Skeletal muscle tissue (tissue), 3 donors: ENCODE measurements at regions not wholly inside any gene's neighbourhood (a gene's known extent, or its start where the extent isn't known, plus 50 kb on each side); places are given as distances from the start of the nearest gene placed in this dataset.

Source experiments
- H3K27ac ChIP-seq: one replicate; pipeline ENCODE4 v1.7.0; 2013; ENCODE audit warnings: mild to moderate bottlenecking, low read depth, low read length, inconsistent platforms
- H3K27me3 ChIP-seq, 3 donors: one replicate each; pipeline ENCODE4 v1.7.0; 2013; ENCODE audit warnings: low read length in 3 of 3; ENCODE audit not compliant: control insufficient read depth in 3 of 3, insufficient read depth in 3 of 3
- H3K36me3 ChIP-seq, 3 donors: one replicate each; pipeline ENCODE4 v1.7.0; 2013; ENCODE audit warnings: low read length in 3 of 3; ENCODE audit not compliant: control insufficient read depth in 3 of 3, insufficient read depth in 3 of 3
- H3K4me1 ChIP-seq, 3 donors: one replicate each; pipeline ENCODE4 v1.7.0; 2013; ENCODE audit warnings: low read length in 3 of 3, mild to moderate bottlenecking in 3 of 3; ENCODE audit not compliant: control insufficient read depth in 3 of 3, insufficient read depth in 3 of 3
- H3K4me3 ChIP-seq, 3 donors: one replicate each; pipeline ENCODE4 v1.7.0; 2013; ENCODE audit warnings: low read length in 3 of 3
- H3K9ac ChIP-seq, 3 donors: one replicate each; pipeline ENCODE4 v1.7.0; 2013; ENCODE audit warnings: low read length in 3 of 3, mild to moderate bottlenecking in 3 of 3, moderate library complexity in 2 of 3, low read depth in 1 of 3
- H3K9me3 ChIP-seq, 3 donors: one replicate each; pipeline ENCODE4 v1.7.0; 2013; ENCODE audit warnings: low read length in 3 of 3; ENCODE audit not compliant: control insufficient read depth in 3 of 3
- donor health status: Osteomylitis.

DNA sequence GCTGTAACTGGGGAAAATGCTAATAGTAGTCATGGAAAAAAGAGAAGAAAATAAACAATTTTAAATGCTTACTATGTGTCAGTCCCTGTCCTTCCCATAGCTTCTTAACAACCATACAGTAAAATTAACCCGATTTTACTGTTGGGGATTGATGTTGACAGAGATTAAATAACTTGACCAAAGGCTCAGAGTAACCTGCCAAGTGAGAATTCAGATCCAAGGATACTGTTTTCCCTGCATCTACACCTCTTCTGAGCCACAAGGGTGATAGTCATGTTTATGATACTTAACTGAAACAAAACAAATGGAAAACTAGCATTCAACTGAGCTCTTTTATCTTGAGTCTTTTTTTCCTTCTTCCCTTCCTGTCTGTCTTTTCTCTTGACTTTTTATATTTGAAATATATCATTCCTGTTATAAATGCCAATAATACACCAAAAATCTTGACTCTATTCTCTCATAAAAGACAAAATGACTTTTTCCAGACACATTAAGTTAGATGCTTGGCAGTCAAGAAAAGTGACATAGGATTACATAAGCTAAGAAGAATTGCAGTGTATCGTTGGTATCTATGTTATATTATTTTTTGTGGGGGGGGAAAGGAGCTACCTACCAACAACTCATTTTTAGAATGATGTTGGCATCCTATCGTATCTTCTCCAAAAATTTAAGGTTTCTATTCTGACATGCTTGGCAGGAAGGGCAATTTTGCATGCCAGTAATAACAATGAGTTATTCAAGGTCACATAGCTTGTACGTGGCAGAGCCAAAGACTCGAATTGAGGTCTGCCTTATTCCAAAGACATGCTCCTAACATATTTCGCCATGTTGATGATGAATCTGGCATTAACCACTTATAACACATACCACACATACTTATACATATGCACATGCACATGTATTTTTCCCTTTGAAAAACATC is 306.6 kb upstream of the KCNH8 start:
- Histone ChIP-seq H3K27ac (no peak overlapping the region), H3K9me3 (no peaks in the 10 kb centered on the region), H3K4me3 (no peak overlapping the region), H3K27me3 (no peaks in the 10 kb centered on the region), H3K4me1 (no peaks in the 10 kb centered on the region), H3K36me3 (no peaks in the 10 kb centered on the region), H3K9ac (no peak overlapping the region)

DNA sequence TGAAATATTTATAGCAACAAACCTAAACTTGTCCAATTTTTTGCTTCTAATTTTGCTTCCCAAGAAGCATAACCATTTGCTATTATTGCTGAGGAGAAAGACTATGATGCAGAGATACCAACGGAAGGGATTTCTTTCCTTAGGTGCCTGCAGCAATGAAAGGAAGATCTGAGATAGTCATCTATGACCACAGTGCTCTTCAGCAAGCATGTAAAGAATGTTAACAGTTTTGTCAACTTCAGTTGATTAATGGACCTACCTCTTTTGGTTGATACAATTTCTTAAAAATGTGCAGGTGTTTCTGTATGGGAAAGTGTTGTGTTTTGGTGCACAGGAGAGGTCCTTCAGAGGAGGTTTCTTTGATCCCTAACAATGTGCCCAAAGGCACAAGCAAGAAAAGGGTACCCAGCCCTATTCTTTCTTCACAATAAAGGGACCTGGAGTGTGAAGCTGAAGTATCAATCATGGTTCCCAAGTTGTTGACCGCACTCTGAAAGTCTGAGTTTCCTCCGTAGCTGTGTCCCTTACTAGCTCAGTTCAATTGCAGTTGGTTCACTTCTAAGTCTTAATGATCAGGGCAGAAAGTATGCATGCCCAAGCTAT is 307.7 kb upstream of the KCNH8 start:
- H3K27me3 ChIP-seq, result no peaks in the 10 kb centered on the region
- no peak overlapping the region for H3K9ac ChIP-seq
- H3K4me1 ChIP-seq, result no peaks in the 10 kb centered on the region
- H3K36me3 ChIP-seq, result no peaks in the 10 kb centered on the region
- H3K4me3 ChIP-seq, result no peak overlapping the region
- no peaks in the 10 kb centered on the region for H3K9me3 ChIP-seq
- no peak overlapping the region for H3K27ac ChIP-seq

DNA sequence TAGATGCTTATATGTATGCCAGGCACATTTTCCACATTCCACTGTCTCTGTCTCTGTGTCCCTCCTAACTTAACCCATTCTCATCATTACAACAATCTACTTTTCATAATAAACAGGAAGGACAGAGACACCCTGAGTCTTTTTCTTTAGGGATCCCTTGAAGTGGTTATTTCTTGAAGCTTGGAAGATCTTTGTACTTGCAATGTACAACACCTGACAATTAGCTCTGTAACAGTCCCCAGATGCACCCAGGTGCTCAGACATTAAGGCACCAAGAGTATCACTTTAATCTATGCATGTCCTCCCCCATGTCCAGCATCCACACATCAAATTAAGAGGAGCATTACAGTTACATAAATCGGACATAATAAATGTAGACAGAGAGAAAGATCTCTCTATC is 309.6 kb upstream of the KCNH8 start:
- no peaks in the 10 kb centered on the region for H3K27me3 ChIP-seq
- H3K27ac ChIP-seq, result no peak overlapping the region

DNA sequence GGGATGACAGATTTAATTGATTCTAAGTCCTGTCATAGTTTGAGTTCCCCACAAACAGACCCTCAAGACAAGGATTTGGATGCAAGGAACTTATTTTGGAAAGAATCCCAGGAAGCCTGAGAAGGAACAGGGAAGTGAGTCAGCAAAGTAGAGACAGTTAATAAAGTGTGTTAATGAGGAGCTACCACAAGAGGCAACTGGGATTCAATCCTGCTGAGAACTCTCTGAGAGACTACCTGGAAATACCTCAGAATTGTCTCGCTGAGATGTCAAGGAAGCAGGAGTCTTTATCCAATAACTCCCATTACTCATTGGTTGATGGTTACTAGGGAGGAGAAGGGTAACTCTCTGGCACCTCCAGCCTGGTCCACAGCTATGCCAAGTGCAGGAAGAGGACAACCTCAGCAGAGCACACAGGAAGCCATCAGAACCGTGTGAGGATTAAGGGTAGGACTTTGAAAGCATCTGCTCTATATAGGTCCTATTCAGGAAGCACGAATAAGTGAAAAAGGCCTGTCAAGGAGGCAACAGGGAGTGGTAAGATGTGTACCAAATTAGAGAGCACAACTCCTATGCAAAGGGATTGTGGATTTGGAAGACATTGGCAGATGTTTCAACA is 311.1 kb upstream of the KCNH8 start:
- no peak overlapping the region for H3K9ac ChIP-seq
- no peak overlapping the region for H3K4me3 ChIP-seq
- no peaks in the 10 kb centered on the region for H3K9me3 ChIP-seq
- no peaks in the 10 kb centered on the region for H3K4me1 ChIP-seq
- H3K27ac ChIP-seq, result no peak overlapping the region
- H3K27me3 ChIP-seq, result no peaks in the 10 kb centered on the region
- H3K36me3 ChIP-seq, result no peaks in the 10 kb centered on the region

More for the DNA sequence above, 309.6 kb upstream of the KCNH8 start:
- Histone ChIP-seq H3K9me3 (no peaks in the 10 kb centered on the region), H3K4me3 (no peak overlapping the region), H3K9ac (no peak overlapping the region), H3K36me3 (no peaks in the 10 kb centered on the region), H3K4me1 (no peaks in the 10 kb centered on the region)

DNA sequence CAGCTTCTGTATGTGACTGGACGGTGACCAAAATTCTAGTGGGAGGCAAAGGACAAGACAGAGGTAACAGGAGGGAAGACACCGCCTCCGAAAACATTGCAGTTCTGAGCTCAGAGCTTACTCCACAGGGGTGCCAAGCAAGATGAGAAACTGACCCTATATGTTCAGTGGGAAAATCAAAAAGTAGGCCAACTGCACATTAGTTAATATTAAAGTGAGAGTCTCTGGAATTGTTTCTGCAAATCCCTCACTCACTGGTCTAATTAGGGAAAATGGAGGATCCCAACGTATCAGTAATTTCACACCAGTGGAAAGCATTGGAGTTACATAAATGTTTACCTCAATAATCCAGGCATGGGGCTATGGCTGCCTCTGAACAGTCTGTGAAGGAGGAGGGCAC is 313.3 kb upstream of the KCNH8 start:
- Histone ChIP-seq H3K9ac (no peak overlapping the region), H3K9me3 (no peaks in the 10 kb centered on the region), H3K27me3 (no peaks in the 10 kb centered on the region), H3K4me1 (no peaks in the 10 kb centered on the region), H3K27ac (no peak overlapping the region), H3K4me3 (no peak overlapping the region), H3K36me3 (no peaks in the 10 kb centered on the region)

DNA sequence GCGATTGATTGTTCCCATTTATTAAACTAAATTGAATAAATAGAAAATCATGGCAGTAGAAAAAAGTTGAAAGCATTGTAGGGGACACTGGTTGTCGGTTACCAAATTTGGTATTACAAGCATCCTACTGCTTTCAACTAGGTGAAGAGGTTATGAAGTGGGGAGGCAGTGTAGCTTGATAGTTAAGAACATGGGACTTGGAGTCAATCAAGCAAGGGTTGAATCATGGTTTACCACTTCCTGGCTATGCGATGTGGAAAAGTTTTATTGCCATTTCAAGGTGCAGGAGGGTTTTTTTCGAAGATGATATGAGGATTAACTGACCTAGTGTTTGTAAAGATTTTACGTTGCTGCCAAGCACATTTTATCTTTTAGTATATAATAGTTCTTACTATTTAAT is 318.2 kb upstream of the KCNH8 start:
- Histone ChIP-seq H3K36me3 (no peaks in the 10 kb centered on the region), H3K4me3 (no peak overlapping the region), H3K4me1 (no peaks in the 10 kb centered on the region), H3K9ac (no peak overlapping the region), H3K9me3 (no peaks in the 10 kb centered on the region), H3K27me3 (no peaks in the 10 kb centered on the region), H3K27ac (no peak overlapping the region)

DNA sequence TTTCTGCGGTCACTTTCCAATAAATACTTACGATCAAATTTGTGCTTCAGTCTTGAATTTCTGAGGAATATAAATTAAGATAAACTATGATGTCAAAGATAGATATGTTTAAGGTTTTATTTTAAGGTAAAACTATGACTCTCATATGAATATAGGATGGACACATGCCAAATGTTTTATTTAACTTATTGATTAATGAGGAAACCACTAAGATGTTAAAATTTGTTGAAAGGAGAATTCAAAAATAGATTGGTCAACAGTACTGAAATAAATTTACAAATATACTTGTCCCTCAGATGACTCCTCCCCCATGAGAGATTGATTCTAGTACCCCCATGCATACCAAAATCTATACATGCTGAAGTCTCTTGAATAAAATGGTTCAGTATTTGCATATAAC is 319.7 kb upstream of the KCNH8 start:
- H3K9me3 ChIP-seq, result no peaks in the 10 kb centered on the region
- H3K9ac ChIP-seq, result no peak overlapping the region
- no peak overlapping the region for H3K4me3 ChIP-seq
- no peaks in the 10 kb centered on the region for H3K4me1 ChIP-seq
- H3K36me3 ChIP-seq, result no peaks in the 10 kb centered on the region
- no peak overlapping the region for H3K27ac ChIP-seq
- H3K27me3 ChIP-seq, result no peaks in the 10 kb centered on the region

DNA sequence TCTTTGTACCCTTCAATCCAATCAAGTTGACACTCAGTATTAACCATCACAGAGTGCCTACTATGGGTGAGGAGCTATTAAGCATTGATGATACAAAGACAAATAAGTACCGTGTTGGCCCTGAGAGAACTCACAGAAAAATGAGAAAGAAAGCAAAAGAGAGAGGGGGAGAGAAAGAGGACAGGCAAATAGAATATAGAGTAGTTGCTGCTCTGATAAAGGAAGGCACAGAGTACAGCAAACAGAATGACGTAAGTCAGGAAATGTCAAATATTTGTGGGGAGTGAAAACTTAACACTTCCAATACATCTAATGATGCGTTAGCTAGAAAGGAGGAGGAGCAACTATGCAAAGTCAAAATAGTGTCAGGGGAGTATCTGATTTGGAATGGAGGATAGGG is 320.6 kb upstream of the KCNH8 start:
- Histone ChIP-seq H3K9ac (no peak overlapping the region), H3K9me3 (no peaks in the 10 kb centered on the region), H3K4me3 (no peak overlapping the region), H3K4me1 (no peaks in the 10 kb centered on the region), H3K36me3 (no peaks in the 10 kb centered on the region), H3K27ac (no peak overlapping the region), H3K27me3 (no peaks in the 10 kb centered on the region)

DNA sequence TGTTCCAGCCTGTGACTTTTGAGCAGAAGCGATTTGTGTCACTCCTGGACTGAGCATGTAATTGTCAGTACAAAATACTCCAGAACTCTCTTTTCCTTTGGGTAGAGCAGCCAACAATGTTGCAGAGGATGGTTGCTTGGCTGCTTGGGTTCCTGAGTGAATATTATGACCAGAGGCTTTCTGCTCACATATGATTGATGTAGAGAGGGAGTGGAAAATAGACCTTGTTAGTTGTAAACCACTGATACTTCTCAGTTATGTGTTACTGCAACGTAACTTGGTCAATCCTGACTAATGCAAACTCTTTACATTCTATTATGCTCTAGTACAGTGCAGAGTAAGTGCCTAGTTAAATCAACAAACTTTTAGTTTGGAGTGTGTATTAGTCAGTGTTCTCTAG is 322.6 kb upstream of the KCNH8 start:
- H3K4me3 ChIP-seq, result no peak overlapping the region
- no peaks in the 10 kb centered on the region for H3K9me3 ChIP-seq
- no peaks in the 10 kb centered on the region for H3K27me3 ChIP-seq
- no peak overlapping the region for H3K9ac ChIP-seq
- H3K27ac ChIP-seq, result no peak overlapping the region
- H3K36me3 ChIP-seq, result no peaks in the 10 kb centered on the region
- H3K4me1 ChIP-seq, result no peaks in the 10 kb centered on the region

DNA sequence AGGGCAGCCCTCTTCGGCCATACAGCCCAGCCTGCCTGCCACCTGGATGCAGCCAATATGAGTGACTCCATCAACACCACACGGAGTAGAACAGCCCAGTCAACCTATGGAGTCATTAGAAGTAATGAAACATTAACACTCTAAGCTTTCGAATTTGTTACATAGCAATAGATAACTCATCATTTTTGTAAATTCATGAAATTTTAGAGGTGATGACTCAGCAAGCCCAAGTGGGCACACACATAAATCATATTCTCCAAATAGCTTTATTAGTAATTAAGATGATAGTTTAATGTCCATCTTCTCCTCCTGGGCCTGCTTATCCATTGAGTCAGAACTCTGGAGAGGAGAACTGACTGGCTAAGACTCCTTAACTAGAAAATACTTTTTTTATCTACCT is 335.0 kb upstream of the KCNH8 start:
- no peak overlapping the region for H3K27ac ChIP-seq
- H3K9me3 ChIP-seq, result no peaks in the 10 kb centered on the region
- H3K36me3 ChIP-seq, result no peaks in the 10 kb centered on the region
- no peak overlapping the region for H3K4me3 ChIP-seq
- no peaks in the 10 kb centered on the region for H3K27me3 ChIP-seq
- H3K4me1 ChIP-seq, result no peaks in the 10 kb centered on the region
- no peak overlapping the region for H3K9ac ChIP-seq
